Right atrium auricular region (tissue), 2 donors: ENCODE measurements at regions not wholly inside any gene's neighbourhood (a gene's known extent, or its start where the extent isn't known, plus 50 kb on each side); places are given as distances from the start of the nearest gene placed in this dataset.

Source experiments
- DNase-seq: peaks from one replicate; pipeline ENCODE4 v3.0.0-alpha.2; 2019; ENCODE audit warnings: low spot score
- H3K27ac ChIP-seq, 2 donors: fragments of 200-600 bp; sonication (generic); 1 replicate in 1 of 2; 2 replicates in 1 of 2; pipeline ENCODE4 v1.5.1; 2016 to 2019
- H3K27me3 ChIP-seq, 2 donors: fragments of 200-600 bp; sonication (generic); one replicate each; pipeline versions ENCODE4 v1.5.1 to v1.6.0; 2017 to 2019
- H3K36me3 ChIP-seq: fragments of 200-600 bp; sonication (generic); one replicate; pipeline ENCODE4 v1.5.1; 2016
- H3K4me1 ChIP-seq, 2 donors: fragments of 200-600 bp; sonication (generic); one replicate each; pipeline versions ENCODE4 v1.5.1 to v1.6.0; 2017 to 2019
- H3K4me3 ChIP-seq, 2 donors: fragments of 200-600 bp; sonication (generic); 1 replicate in 1 of 2; 2 replicates in 1 of 2; pipeline ENCODE4 v1.5.1; 2017 to 2019; ENCODE audit warnings: mild to moderate bottlenecking in 1 of 2, moderate library complexity in 1 of 2
- H3K9me3 ChIP-seq, 2 donors: fragments of 200-600 bp; sonication (generic); one replicate each; pipeline ENCODE4 v1.5.1; 2019
- TF ChIP-seq, protein P1 (sequence below), 2 donors: fragments of 200-600 bp; sonication (generic); IDR thresholded peaks; one replicate each; pipeline ENCODE4 v1.5.1; 2019; ENCODE audit warnings: antibody characterized with exemption in 2 of 2

DNA sequence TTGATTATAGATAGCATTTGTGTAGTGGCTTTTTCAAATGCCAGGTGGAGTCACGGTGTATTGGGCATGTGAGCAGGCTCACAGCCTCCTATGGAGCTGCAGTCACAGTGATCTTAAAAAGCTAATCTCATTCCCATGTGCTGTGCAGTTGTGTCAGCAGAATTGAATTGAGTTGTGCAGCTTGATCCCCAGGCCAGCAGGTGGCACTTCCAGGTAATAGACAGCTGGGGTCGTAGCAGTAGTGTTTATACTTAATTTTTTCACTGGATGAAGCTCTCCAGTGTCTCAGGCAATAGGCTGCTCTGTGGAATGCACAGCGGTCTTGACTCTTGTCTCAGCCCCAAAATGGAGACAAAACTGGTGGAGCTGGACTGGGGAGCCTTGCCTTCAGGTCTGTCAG lies 1028.1 kb downstream of the SH3BGRL start:
- no peak overlapping the region for H3K4me3 ChIP-seq

DNA sequence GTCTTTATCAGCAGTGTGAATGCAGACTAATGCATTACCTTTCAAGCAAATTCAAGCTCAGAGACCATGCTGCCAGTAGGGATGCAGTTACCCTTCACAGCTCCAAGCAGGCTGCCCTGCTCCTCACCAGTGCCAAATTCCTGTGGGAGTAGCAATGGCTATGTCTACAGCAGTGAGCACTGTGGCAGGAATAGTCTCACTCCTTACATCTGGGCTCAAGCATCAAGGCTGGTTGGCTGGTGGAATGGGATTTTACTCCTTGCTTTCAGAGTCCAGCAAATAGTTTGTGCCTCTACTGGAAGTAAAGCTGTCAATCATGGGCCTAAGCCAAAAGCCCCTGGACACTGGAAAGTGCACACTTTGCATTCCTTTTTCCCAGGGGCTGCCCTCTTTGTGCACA lies 1030.8 kb downstream of the SH3BGRL start:
- TF ChIP-seq, protein P1, sequence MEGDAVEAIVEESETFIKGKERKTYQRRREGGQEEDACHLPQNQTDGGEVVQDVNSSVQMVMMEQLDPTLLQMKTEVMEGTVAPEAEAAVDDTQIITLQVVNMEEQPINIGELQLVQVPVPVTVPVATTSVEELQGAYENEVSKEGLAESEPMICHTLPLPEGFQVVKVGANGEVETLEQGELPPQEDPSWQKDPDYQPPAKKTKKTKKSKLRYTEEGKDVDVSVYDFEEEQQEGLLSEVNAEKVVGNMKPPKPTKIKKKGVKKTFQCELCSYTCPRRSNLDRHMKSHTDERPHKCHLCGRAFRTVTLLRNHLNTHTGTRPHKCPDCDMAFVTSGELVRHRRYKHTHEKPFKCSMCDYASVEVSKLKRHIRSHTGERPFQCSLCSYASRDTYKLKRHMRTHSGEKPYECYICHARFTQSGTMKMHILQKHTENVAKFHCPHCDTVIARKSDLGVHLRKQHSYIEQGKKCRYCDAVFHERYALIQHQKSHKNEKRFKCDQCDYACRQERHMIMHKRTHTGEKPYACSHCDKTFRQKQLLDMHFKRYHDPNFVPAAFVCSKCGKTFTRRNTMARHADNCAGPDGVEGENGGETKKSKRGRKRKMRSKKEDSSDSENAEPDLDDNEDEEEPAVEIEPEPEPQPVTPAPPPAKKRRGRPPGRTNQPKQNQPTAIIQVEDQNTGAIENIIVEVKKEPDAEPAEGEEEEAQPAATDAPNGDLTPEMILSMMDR (IDR thresholded peaks at IDR 0.05) = no peak
- H3K4me1 ChIP-seq = no peaks in the 10 kb centered on the region
- no peaks in the 10 kb centered on the region for H3K27me3 ChIP-seq

More for the DNA sequence above, 1028.1 kb downstream of the SH3BGRL start:
- no peaks in the 10 kb centered on the region for H3K36me3 ChIP-seq
- TF ChIP-seq, protein P1 (IDR thresholded peaks at IDR 0.05) = no peak
- no peaks in the 10 kb centered on the region for H3K4me1 ChIP-seq
- H3K9me3 ChIP-seq = peaks cover 0 to 6% of the 10 kb centered on the region in 2 donors
- no peak for DNase-seq
- H3K27me3 ChIP-seq = no peaks in the 10 kb centered on the region
- H3K27ac ChIP-seq = no peak overlapping the region

DNA sequence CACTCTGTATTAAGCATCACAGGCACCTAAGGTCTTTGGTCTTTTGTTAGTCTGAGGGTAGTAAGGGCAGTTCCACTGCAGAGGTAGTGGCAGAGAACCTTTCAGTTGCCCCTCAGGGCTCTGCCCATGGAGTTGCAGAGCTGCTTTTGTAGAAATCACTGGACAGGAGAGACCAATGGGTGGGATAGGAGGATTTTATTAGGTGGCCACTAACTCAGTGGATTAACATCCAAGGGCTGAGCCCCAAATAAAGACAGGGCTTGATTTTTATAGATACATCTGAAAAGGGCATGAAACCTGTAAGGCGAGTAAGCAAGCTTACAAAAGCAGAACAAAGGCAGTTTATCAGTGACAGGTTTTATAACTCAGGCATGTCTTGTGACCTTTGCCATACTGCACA lies 1035.4 kb downstream of the SH3BGRL start:
- Histone ChIP-seq H3K4me1 (no peaks in the 10 kb centered on the region), H3K27ac (no peak overlapping the region), H3K27me3 (no peaks in the 10 kb centered on the region), H3K9me3 (peaks cover 0 to 28% of the 10 kb centered on the region in 2 donors), H3K36me3 (no peaks in the 10 kb centered on the region), H3K4me3 (no peak overlapping the region)
- TF ChIP-seq, protein P1 (IDR thresholded peaks at IDR 0.05) = no peak
- DNase-seq = no peak

More for the DNA sequence above, 1030.8 kb downstream of the SH3BGRL start:
- Histone ChIP-seq H3K27ac (no peak overlapping the region), H3K4me3 (no peak overlapping the region), H3K36me3 (no peaks in the 10 kb centered on the region), H3K9me3 (peaks cover 0 to 15% of the 10 kb centered on the region in 2 donors)
- no peak for DNase-seq
